Liver (tissue), 8 donors: ENCODE measurements at regions not wholly inside any gene's neighbourhood (a gene's known extent, or its start where the extent isn't known, plus 50 kb on each side); places are given as distances from the start of the nearest gene placed in this dataset.

Experiments
- DNase-seq: peaks from one replicate; pipeline ENCODE4 v3.0.0-alpha.2; 2017; ENCODE audit warnings: low spot score
- H3K27ac ChIP-seq, 2 donors: one replicate each; pipeline ENCODE4 v1.7.0; 2013; ENCODE audit warnings: inconsistent platforms in 2 of 2, low read length in 2 of 2, control low read depth in 1 of 2, low read depth in 1 of 2, mild to moderate bottlenecking in 1 of 2
- H3K27me3 ChIP-seq, 4 donors: one replicate each; pipeline versions ENCODE4 v1.6.1 to v1.7.0; 2013; ENCODE audit warnings: low read length in 3 of 4, inconsistent platforms in 1 of 4, mild to moderate bottlenecking in 1 of 4, moderate library complexity in 1 of 4; ENCODE audit not compliant: control insufficient read depth in 4 of 4, insufficient read depth in 4 of 4
- H3K36me3 ChIP-seq, 4 donors: one replicate each; pipeline versions ENCODE4 v1.6.1 to v1.7.0; 2013; ENCODE audit warnings: low read length in 3 of 4, mild to moderate bottlenecking in 3 of 4, low read depth in 1 of 4, moderate library complexity in 1 of 4; ENCODE audit not compliant: control insufficient read depth in 4 of 4, insufficient read depth in 3 of 4
- H3K4me1 ChIP-seq, 4 donors: one replicate each; pipeline versions ENCODE4 v1.6.1 to v1.7.0; 2013; ENCODE audit warnings: low read length in 3 of 4, mild to moderate bottlenecking in 3 of 4, moderate library complexity in 1 of 4; ENCODE audit not compliant: control insufficient read depth in 4 of 4, insufficient read depth in 4 of 4
- H3K4me3 ChIP-seq, 3 donors: one replicate each; pipeline versions ENCODE4 v1.6.1 to v1.7.0; 2013; ENCODE audit warnings: low read length in 3 of 3, control low read depth in 1 of 3, low read depth in 1 of 3, mild to moderate bottlenecking in 1 of 3
- H3K9ac ChIP-seq, 2 donors: one replicate each; pipeline ENCODE4 v1.7.0; 2013; ENCODE audit warnings: low read length in 2 of 2, mild to moderate bottlenecking in 2 of 2, moderate library complexity in 2 of 2, control low read depth in 1 of 2, low read depth in 1 of 2
- H3K9me3 ChIP-seq, 4 donors: one replicate each; pipeline versions ENCODE4 v1.6.1 to v1.7.0; 2013; ENCODE audit warnings: low read length in 3 of 4; ENCODE audit not compliant: control insufficient read depth in 4 of 4
- EGR1 ChIP-seq, 2 donors: IDR thresholded peaks; 2 replicates each; pipeline ENCODE4 v1.6.1; 2016 to 2018; ENCODE audit warnings: antibody characterized with exemption in 2 of 2, low read depth in 2 of 2
- FOXA1 ChIP-seq: IDR thresholded peaks from 2 replicates; pipeline ENCODE4 v1.6.1; 2016; ENCODE audit warnings: antibody characterized with exemption
- FOXA2 ChIP-seq: IDR thresholded peaks from 2 replicates; pipeline ENCODE4 v1.6.1; 2016; ENCODE audit warnings: antibody characterized with exemption
- GABPA ChIP-seq, 2 donors: IDR thresholded peaks in 1 of 2; conservative IDR thresholded peaks in 1 of 2; 2 replicates each; pipeline ENCODE4 v1.6.1; 2016; ENCODE audit warnings: antibody characterized with exemption in 2 of 2, mild to moderate bottlenecking in 1 of 2, moderate library complexity in 1 of 2
- HNF4A ChIP-seq, 2 donors: conservative IDR thresholded peaks; 2 replicates each; pipeline ENCODE4 v1.6.1; 2016; ENCODE audit warnings: antibody characterized with exemption in 2 of 2, mild to moderate bottlenecking in 2 of 2
- JUND ChIP-seq, 2 donors: IDR thresholded peaks; 2 replicates each; pipeline ENCODE4 v1.6.1; 2016; ENCODE audit warnings: antibody characterized with exemption in 2 of 2
- NR2F2 ChIP-seq: IDR thresholded peaks from 2 replicates; pipeline ENCODE4 v1.6.1; 2016; ENCODE audit warnings: antibody characterized with exemption
- RAD21 ChIP-seq, 2 donors: IDR thresholded peaks; 2 replicates each; pipeline ENCODE4 v1.6.1; 2016; ENCODE audit warnings: antibody characterized with exemption in 2 of 2, mild to moderate bottlenecking in 2 of 2
- RXRA ChIP-seq, 2 donors: IDR thresholded peaks; 2 replicates each; pipeline ENCODE4 v1.6.1; 2017 to 2018; ENCODE audit warnings: antibody characterized with exemption in 2 of 2, mild to moderate bottlenecking in 1 of 2
- SP1 ChIP-seq: IDR thresholded peaks from 2 replicates; pipeline ENCODE4 v1.6.1; 2018; ENCODE audit warnings: antibody characterized with exemption, mild to moderate bottlenecking
- TAF1 ChIP-seq: conservative IDR thresholded peaks from 2 replicates; pipeline ENCODE4 v1.6.1; 2016; ENCODE audit warnings: antibody characterized with exemption, mild to moderate bottlenecking
- YY1 ChIP-seq: IDR thresholded peaks from 2 replicates; pipeline ENCODE4 v1.6.1; 2016; ENCODE audit warnings: antibody characterized with exemption, mild to moderate bottlenecking
- WGBS: extraction: QIAGEN DNeasy Blood & Tissue Kit; methylation state at CpG from one replicate; pipeline ENCODE4 v1.1.7; 2013; 5-methylcytosine and 5-hydroxymethylcytosine counted together
- TF ChIP-seq, protein P1 (sequence below): fragments of 150-350 bp; IDR thresholded peaks from 2 replicates; pipeline ENCODE4 v1.5.1; 2017; ENCODE audit warnings: improper control_type of control experiment, low read depth, low read length; ENCODE audit not compliant: missing input control
- TF ChIP-seq, protein P2 (sequence below): IDR thresholded peaks from 2 replicates; pipeline ENCODE4 v1.6.1; 2016; ENCODE audit warnings: antibody characterized with exemption
- TF ChIP-seq, protein P3 (sequence below): IDR thresholded peaks from 2 replicates; pipeline ENCODE4 v1.6.1; 2016; ENCODE audit warnings: antibody characterized with exemption
- TF ChIP-seq, protein P4 (sequence below): IDR thresholded peaks from 2 replicates; pipeline ENCODE4 v1.6.1; 2016; ENCODE audit warnings: antibody characterized with exemption
- TF ChIP-seq, protein P5 (sequence below): IDR thresholded peaks from 2 replicates; pipeline ENCODE4 v1.6.1; 2016; ENCODE audit warnings: antibody characterized with exemption, mild to moderate bottlenecking
- donor health status: healthy.
- donor health status: healthy.
- donor health status: healthy.
- donor health status: healthy.
- donor health status: healthy.

DNA sequence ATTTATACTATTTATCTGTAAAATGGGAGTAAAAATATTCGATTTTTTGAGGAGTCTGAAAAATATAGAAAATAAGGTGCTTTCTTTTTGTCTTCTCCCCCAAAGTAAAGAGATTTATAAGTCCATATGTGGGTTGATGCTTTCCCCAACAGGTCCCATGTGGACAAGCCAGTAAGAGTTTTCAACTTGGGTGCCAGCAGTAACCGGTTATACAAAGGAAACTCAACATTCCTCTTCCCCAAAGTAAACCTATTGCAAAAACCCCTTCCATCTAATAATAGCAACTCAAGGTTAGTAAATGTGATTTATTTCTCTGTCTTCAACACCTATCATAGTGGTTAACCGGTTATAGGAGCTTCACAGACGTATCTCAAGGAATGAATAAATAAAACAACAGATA lies 1206.9 kb upstream of the SEL1L start (continued):
- TF ChIP-seq, protein P1, sequence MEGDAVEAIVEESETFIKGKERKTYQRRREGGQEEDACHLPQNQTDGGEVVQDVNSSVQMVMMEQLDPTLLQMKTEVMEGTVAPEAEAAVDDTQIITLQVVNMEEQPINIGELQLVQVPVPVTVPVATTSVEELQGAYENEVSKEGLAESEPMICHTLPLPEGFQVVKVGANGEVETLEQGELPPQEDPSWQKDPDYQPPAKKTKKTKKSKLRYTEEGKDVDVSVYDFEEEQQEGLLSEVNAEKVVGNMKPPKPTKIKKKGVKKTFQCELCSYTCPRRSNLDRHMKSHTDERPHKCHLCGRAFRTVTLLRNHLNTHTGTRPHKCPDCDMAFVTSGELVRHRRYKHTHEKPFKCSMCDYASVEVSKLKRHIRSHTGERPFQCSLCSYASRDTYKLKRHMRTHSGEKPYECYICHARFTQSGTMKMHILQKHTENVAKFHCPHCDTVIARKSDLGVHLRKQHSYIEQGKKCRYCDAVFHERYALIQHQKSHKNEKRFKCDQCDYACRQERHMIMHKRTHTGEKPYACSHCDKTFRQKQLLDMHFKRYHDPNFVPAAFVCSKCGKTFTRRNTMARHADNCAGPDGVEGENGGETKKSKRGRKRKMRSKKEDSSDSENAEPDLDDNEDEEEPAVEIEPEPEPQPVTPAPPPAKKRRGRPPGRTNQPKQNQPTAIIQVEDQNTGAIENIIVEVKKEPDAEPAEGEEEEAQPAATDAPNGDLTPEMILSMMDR: no peak

DNA sequence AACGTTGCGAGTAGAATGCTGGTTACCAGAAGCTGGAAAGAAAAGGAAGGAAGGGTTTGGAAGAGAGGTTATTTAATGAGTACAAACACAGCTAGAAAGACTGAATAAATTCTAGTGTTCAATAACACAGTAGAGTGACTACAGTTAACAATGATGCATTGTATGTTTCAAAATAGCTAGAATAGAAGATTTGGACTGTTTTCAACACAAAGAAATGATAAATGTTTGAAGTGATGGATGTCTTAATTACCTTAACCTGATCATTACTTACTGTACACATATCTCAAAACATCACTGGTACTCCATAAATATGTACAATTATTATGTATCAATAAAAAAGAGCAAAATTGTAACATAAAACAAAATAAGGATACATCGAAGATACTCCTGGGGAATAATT lies 1221.8 kb upstream of the SEL1L start:
- no peak for TF ChIP-seq SP1
- no peak for TF ChIP-seq FOXA1
- TF ChIP-seq, protein P2, sequence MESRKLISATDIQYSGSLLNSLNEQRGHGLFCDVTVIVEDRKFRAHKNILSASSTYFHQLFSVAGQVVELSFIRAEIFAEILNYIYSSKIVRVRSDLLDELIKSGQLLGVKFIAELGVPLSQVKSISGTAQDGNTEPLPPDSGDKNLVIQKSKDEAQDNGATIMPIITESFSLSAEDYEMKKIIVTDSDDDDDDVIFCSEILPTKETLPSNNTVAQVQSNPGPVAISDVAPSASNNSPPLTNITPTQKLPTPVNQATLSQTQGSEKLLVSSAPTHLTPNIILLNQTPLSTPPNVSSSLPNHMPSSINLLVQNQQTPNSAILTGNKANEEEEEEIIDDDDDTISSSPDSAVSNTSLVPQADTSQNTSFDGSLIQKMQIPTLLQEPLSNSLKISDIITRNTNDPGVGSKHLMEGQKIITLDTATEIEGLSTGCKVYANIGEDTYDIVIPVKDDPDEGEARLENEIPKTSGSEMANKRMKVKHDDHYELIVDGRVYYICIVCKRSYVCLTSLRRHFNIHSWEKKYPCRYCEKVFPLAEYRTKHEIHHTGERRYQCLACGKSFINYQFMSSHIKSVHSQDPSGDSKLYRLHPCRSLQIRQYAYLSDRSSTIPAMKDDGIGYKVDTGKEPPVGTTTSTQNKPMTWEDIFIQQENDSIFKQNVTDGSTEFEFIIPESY: no peak
- TF ChIP-seq, protein P1: no peak
- no peak for TF ChIP-seq FOXA2
- no peak for TF ChIP-seq YY1
- TF ChIP-seq, protein P3, sequence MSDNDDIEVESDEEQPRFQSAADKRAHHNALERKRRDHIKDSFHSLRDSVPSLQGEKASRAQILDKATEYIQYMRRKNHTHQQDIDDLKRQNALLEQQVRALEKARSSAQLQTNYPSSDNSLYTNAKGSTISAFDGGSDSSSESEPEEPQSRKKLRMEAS: no peak
- no peak for TF ChIP-seq NR2F2
- TF ChIP-seq RXRA (IDR thresholded peaks at IDR 0.05): no peak
- TF ChIP-seq RAD21 (IDR thresholded peaks at IDR 0.05): no peak
- no peak for TF ChIP-seq TAF1
- TF ChIP-seq, protein P4, sequence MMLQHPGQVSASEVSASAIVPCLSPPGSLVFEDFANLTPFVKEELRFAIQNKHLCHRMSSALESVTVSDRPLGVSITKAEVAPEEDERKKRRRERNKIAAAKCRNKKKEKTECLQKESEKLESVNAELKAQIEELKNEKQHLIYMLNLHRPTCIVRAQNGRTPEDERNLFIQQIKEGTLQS: no peak
- TF ChIP-seq, protein P5, sequence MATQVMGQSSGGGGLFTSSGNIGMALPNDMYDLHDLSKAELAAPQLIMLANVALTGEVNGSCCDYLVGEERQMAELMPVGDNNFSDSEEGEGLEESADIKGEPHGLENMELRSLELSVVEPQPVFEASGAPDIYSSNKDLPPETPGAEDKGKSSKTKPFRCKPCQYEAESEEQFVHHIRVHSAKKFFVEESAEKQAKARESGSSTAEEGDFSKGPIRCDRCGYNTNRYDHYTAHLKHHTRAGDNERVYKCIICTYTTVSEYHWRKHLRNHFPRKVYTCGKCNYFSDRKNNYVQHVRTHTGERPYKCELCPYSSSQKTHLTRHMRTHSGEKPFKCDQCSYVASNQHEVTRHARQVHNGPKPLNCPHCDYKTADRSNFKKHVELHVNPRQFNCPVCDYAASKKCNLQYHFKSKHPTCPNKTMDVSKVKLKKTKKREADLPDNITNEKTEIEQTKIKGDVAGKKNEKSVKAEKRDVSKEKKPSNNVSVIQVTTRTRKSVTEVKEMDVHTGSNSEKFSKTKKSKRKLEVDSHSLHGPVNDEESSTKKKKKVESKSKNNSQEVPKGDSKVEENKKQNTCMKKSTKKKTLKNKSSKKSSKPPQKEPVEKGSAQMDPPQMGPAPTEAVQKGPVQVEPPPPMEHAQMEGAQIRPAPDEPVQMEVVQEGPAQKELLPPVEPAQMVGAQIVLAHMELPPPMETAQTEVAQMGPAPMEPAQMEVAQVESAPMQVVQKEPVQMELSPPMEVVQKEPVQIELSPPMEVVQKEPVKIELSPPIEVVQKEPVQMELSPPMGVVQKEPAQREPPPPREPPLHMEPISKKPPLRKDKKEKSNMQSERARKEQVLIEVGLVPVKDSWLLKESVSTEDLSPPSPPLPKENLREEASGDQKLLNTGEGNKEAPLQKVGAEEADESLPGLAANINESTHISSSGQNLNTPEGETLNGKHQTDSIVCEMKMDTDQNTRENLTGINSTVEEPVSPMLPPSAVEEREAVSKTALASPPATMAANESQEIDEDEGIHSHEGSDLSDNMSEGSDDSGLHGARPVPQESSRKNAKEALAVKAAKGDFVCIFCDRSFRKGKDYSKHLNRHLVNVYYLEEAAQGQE: no peak
- TF ChIP-seq EGR1 (IDR thresholded peaks at IDR 0.05; ENCODE audit: low read depth in 2 of 2): no peak
- TF ChIP-seq GABPA (IDR thresholded peaks at IDR 0.05 in 1 of 2, conservative IDR thresholded peaks at IDR 0.05 in 1 of 2): no peak
- TF ChIP-seq JUND (IDR thresholded peaks at IDR 0.05): no peak
- no peak for TF ChIP-seq HNF4A (conservative IDR thresholded peaks at IDR 0.05)
- Histone ChIP-seq H3K9ac (no peak overlapping the region), H3K9me3 (no peaks in the 10 kb centered on the region), H3K27ac (no peak overlapping the region), H3K4me3 (no peak overlapping the region), H3K36me3 (no peaks in the 10 kb centered on the region), H3K27me3 (no peaks in the 10 kb centered on the region), H3K4me1 (no peaks in the 10 kb centered on the region)
- WGBS: 78% methylated on average over 3 of the region's 3 CpGs
- no peak for DNase-seq
